Adrenal gland (tissue), 5 donors: ENCODE measurements at regions not wholly inside any gene's neighbourhood (a gene's known extent, or its start where the extent isn't known, plus 50 kb on each side); places are given as distances from the start of the nearest gene placed in this dataset.

Experiments
- CTCF ChIP-seq, 6 experiments: fragments of 450-650 bp in 4 of 6; fragments of 200-600 bp in 2 of 6; sonication (generic) in 1 of 6; IDR thresholded peaks; 1 replicate in 5 of 6; 2 replicates in 1 of 6; pipeline versions ENCODE4 v1.5.1 to v1.8.0; 2016 to 2021; ENCODE audit warnings: antibody characterized with exemption in 6 of 6, mild to moderate bottlenecking in 2 of 6, moderate library complexity in 1 of 6
- POLR2A ChIP-seq, 2 donors: fragments of 450-650 bp; IDR thresholded peaks; one replicate each; pipeline ENCODE4 v1.6.1; 2017; ENCODE audit warnings: antibody characterized with exemption in 2 of 2, mild to moderate bottlenecking in 2 of 2, moderate library complexity in 1 of 2
- donor health status: DM: no; HTN: no; CAD: no.

DNA sequence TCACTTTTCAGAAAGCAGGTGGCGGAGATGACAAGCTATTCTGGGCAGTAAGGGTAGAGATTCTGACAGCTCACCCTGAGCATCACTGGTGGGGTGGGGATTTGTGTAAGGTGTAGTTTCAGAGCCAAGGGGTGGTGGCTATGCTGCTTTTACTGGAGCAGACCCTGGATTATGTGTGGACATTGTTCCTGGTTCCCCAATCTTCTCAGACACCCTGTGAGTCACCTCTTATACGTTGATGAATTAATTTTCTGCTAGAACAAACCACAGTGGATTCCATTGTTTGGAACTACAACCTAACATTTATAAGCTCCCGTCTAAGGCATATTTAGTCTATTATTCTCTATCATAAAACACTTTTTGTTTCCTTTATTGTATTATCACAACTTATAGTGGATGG lies 169.5 kb upstream of the COL8A1 start:
- TF ChIP-seq CTCF (IDR thresholded peaks at IDR 0.05) (no peak), POLR2A (IDR thresholded peaks at IDR 0.05) (no peak)
